ENCODE measurements at regions not wholly inside any gene's neighbourhood (a gene's known extent, or its start where the extent isn't known, plus 50 kb on each side); places are given as distances from the start of the nearest gene placed in this dataset.

DNA sequence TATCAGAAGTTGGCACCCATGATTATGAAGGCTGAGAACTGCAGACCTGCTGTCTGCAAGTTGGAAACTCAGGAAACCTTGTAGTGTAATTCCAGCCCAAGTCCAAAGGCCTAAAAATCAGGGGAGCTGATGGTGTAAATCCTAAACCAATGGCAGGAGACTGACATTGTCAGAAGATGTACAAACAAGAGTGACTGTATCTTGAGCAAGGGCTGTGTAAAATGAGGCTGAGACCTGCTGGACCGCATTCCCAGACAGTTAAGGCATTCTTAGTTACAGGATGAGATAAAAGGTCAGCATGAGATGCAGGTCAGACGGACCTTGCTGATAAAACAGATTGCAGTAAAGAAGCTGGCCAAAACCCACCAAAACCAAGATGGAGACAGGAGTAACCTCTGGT, 147.7 kb downstream of the COG6 start:
- no peak overlapping the region for H3K4me3 ChIP-seq (ENCODE audit: low read depth, low read length)
- DNase-seq (ENCODE audit: low read depth), result no peak
- TF ChIP-seq, protein P1, sequence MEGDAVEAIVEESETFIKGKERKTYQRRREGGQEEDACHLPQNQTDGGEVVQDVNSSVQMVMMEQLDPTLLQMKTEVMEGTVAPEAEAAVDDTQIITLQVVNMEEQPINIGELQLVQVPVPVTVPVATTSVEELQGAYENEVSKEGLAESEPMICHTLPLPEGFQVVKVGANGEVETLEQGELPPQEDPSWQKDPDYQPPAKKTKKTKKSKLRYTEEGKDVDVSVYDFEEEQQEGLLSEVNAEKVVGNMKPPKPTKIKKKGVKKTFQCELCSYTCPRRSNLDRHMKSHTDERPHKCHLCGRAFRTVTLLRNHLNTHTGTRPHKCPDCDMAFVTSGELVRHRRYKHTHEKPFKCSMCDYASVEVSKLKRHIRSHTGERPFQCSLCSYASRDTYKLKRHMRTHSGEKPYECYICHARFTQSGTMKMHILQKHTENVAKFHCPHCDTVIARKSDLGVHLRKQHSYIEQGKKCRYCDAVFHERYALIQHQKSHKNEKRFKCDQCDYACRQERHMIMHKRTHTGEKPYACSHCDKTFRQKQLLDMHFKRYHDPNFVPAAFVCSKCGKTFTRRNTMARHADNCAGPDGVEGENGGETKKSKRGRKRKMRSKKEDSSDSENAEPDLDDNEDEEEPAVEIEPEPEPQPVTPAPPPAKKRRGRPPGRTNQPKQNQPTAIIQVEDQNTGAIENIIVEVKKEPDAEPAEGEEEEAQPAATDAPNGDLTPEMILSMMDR (IDR thresholded peaks at IDR 0.05; ENCODE audit: insufficient read depth, low read depth, low read length, missing control alignments), result no peak

DNA sequence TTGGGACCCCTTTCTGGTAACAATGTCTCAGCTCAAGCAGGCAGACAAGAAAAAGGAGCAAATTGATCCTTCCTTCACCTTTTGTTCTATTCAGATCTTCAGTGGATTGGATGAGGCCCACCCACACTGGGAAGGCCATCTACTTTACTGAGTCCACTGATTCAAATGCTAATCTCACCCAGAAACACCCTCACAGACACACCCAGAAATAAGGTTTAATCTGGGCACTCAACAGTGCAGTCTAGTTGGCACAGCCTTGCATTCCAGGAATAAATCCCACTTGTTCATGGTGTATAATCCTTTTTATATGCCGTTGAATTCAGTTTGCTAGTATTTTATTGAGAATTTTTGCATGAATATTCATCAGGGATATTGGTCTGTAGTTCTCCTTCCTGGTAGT, 148.4 kb downstream of the COG6 start:
- TF ChIP-seq, protein P1 (IDR thresholded peaks at IDR 0.05; ENCODE audit: insufficient read depth, low read depth, low read length, missing control alignments), result no peak
- H3K4me3 ChIP-seq (ENCODE audit: low read depth, low read length), result no peak overlapping the region
- DNase-seq (ENCODE audit: low read depth), result no peak

DNA sequence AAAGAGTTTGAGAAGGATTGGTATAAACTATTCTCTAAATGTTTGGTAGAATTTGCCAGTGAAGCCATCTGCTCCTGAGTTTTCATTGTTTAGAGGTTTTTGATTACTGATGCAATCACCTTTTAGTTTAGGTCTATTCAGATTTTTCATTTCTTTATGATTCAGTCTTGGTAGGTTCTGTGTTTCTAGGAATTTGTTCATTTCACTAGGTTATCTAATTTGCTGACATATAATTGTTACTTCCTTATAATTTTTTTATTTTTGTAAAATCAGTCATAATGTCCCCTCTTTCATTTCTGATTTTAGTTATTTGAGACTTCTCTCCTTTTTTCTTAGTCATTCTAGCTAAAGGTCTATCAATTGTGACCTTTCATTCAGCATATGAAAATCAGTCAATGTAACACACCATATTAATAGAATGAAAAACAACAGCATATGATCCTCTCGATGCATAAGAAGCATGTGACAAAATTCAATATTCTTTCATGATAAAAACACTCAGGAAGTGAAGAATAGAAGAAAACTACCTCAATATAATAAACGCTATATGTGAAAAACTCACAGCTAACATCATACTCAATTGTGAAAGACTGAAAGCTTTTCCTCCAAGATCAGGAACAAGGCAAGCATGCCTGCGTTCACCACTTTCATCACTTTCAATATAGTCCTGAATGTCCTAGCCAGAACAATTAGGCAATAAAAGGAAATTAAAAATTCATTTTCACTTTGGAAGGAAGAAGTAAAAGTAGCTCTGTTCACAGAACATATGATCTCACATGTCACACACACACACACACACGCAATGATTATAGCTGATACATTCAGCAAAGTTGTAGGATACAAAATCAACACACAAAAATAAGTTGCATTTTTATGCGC, 149.1 kb downstream of the COG6 start:
- DNase-seq (ENCODE audit: low read depth), result no peak
- TF ChIP-seq, protein P1 (IDR thresholded peaks at IDR 0.05; ENCODE audit: insufficient read depth, low read depth, low read length, missing control alignments), result no peak
- H3K4me3 ChIP-seq (ENCODE audit: low read depth, low read length), result no peak overlapping the region

DNA sequence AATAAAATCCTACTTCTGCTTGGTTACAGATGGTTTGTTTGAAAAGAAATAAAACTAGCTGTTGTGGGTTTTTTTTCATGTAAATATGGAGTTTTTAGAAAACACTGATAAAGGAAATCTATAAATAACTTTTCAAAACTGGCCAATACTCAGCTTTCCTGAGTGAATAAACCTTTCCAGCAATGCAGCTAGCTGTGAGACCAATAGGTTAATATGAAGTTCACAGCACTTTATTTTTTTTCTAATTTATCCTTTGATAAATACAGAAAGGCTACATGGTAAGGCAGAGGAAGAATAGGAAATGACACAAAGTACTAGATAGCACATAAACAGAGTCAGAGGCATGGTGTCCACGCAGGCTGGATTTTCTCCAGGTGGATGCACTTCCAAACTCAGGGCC, 154.0 kb downstream of the COG6 start:
- TF ChIP-seq, protein P1 (IDR thresholded peaks at IDR 0.05; ENCODE audit: insufficient read depth, low read depth, low read length, missing control alignments), result no peak
- no peak for DNase-seq (ENCODE audit: low read depth)
- no peak overlapping the region for H3K4me3 ChIP-seq (ENCODE audit: low read depth, low read length)

DNA sequence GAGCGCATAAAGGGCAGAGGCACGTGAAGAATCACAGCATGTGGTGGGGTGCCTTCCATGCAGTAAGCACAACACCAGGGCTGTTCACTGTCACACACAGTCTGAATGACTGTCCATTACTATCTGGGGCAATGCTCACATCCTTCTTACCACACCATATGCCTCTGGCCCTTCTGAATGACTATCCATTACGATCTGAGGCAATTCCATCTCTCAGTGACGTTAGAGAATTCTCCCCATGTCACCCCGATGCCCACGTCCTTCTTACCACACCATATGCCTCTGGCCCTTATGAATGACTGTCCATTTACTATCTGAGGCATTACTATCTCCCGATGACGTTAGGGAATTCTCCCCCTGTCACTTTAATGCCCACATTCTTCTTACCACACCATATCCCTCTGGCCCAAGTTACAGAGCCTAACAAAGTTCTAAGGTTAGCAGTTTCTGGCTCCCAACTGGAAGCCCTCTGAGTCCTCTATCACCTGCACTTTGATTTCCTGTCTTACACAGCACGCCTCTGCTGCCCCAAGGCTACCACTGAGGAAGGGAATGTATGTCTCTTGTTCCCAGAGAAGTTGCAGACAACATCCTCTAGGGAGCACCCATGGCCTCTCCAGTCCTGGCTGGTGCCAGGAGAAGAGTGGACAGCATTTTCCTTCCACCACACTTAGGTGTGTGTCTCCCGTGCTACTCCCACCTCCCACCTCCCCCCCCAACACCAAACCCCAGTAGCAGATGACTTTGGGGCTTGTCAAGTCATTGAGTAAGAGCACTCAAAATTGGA, 154.8 kb downstream of the COG6 start:
- DNase-seq (ENCODE audit: low read depth), result no peak
- no peak overlapping the region for H3K4me3 ChIP-seq (ENCODE audit: low read depth, low read length)
- TF ChIP-seq, protein P1 (IDR thresholded peaks at IDR 0.05; ENCODE audit: insufficient read depth, low read depth, low read length, missing control alignments), result no peak

DNA sequence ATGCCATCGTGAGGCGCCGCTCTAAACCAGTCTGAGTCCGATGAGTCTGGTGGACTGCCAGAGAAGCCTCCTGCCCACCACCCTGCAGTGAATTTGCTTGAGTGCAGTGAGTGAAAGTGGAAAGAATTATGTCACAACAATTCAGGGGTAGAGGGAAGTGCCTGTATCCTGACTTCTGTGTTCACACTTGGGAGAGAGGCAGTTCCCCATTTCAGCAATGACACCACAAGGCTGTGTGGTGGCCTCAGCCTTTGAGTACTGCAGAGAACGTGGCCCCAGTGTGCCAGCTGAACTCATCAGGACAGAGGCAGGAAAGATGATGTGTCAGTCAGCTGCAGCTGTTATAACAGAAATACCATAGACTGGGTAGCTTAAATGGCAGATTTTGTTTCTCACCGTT, 155.6 kb downstream of the COG6 start:
- no peak overlapping the region for H3K4me3 ChIP-seq (ENCODE audit: low read depth, low read length)
- no peak for DNase-seq (ENCODE audit: low read depth)
- TF ChIP-seq, protein P1 (IDR thresholded peaks at IDR 0.05; ENCODE audit: insufficient read depth, low read depth, low read length, missing control alignments), result no peak
